ENCODE measurements at regions not wholly inside any gene's neighbourhood (a gene's known extent, or its start where the extent isn't known, plus 50 kb on each side); places are given as distances from the start of the nearest gene placed in this dataset.

GRCh38 chr10:83701799-83702198, 437.5 kb upstream of the GHITM start:
- TF ChIP-seq CTCF (optimal IDR thresholded peaks at IDR 0.05 in 1 of 3, IDR thresholded peaks at IDR 0.05 in 1 of 3, conservative IDR thresholded peaks at IDR 0.05 in 1 of 3; ENCODE audit: extremely low read depth in 1 of 3, insufficient read depth in 2 of 3, low read length in 3 of 3), result no peak
- TF ChIP-seq EZH2 (IDR thresholded peaks at IDR 0.05; ENCODE audit: low read length), result no peak

All from keratinocyte (primary cell).